GM12891 (cell line): ENCODE measurements at regions not wholly inside any gene's neighbourhood (a gene's known extent, or its start where the extent isn't known, plus 50 kb on each side); places are given as distances from the start of the nearest gene placed in this dataset.

Experiments used
- DNase-seq: peaks from one replicate; pipeline ENCODE4 v3.0.0; 2011; ENCODE audit warnings: low spot score; ENCODE audit not compliant: insufficient read length
- FAIRE-seq: peaks from 2 replicates; lab custom pipeline; 2011; peaks lifted over from hg19 to GRCh38; lab: Jason Lieb, UNC
- PAX5 ChIP-seq: IDR thresholded peaks from 2 replicates; pipeline ENCODE4 v1.6.1; 2011; ENCODE audit warnings: low read length, moderate library complexity, mild to moderate bottlenecking; ENCODE audit not compliant: insufficient read depth, severe bottlenecking
- POLR2A ChIP-seq: IDR thresholded peaks from 2 replicates; pipeline ENCODE4 v1.6.1; 2011; ENCODE audit warnings: low read depth, low read length, control low read depth
- POLR2AphosphoS5 ChIP-seq: IDR thresholded peaks from 2 replicates; pipeline ENCODE4 v1.6.1; 2011; ENCODE audit warnings: low read depth, low read length, control low read depth
- POU2F2 ChIP-seq: IDR thresholded peaks from 2 replicates; pipeline ENCODE4 v1.6.1; 2011; ENCODE audit warnings: low read depth, mild to moderate bottlenecking, control low read depth, low read length, moderate library complexity
- SPI1 ChIP-seq: IDR thresholded peaks from 2 replicates; pipeline ENCODE4 v1.6.1; 2011; ENCODE audit warnings: low read depth, low read length, control low read depth
- TAF1 ChIP-seq: IDR thresholded peaks from 2 replicates; pipeline ENCODE4 v1.6.1; 2011; ENCODE audit warnings: low read depth, low read length, control low read depth

GRCh38 chr17:56733833-56734232 is 99.9 kb downstream of the C17orf67 start:
- FAIRE-seq (no peak), DNase-seq (no peak)
- TF ChIP-seq SPI1 (no peak), POLR2A (no peak), POLR2AphosphoS5 (no peak), POU2F2 (no peak), TAF1 (no peak), PAX5 (no peak)

GRCh38 chr17:56735842-56736241 is 97.9 kb downstream of the C17orf67 start:
- FAIRE-seq = no peak
- TF ChIP-seq POU2F2 (no peak), TAF1 (no peak), PAX5 (no peak), SPI1 (no peak), POLR2AphosphoS5 (no peak), POLR2A (no peak)
- DNase-seq = no peak

DNA sequence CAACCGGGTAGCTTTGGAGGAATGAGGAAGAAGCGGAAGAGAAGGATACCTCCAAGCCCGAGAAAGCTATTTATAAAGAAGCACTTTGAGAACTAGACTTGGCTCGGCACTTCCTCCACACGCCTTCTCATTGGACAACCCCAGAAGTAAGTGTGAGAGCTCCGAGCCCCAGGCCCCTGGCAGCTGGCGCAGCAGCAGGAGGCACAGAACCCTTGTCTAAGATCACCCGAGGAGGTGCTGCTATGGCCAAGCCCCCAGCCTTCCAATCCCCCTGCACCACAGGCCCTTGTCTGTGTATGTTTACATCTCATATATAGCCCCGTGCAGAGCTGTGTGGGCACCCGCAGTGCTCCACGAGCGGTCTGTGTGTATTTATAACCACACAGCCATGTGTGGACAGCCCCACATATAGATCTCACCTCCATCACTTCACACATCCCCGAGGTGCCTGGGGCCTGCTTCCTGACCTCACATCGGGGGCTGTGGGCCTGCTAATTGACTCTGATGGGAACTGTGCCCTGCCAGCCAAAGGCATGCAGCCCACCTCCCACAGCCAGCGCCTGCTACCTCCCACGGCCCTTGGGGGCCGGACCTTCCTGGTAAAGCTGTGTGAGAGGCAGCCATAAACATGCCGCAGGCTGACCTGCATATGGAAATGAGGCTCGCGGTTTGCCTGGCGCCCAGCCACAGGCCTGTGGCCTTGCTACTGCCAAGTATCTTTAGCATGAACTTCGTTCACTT is 96.1 kb downstream of the C17orf67 start:
- no peak for DNase-seq
- peak; percentile 61 for FAIRE-seq
- TF ChIP-seq SPI1 (no peak), PAX5 (no peak), TAF1 (no peak), POLR2A (no peak), POLR2AphosphoS5 (no peak), POU2F2 (no peak)

- TF ChIP-seq POLR2A (no peak), POU2F2 (no peak), TAF1 (no peak), PAX5 (no peak), POLR2AphosphoS5 (no peak), SPI1 (no peak)
- DNase-seq (no peak), FAIRE-seq (no peak)
These were observed 94.3 kb downstream of the C17orf67 start for GRCh38 chr17:56739376-56739775.

DNA sequence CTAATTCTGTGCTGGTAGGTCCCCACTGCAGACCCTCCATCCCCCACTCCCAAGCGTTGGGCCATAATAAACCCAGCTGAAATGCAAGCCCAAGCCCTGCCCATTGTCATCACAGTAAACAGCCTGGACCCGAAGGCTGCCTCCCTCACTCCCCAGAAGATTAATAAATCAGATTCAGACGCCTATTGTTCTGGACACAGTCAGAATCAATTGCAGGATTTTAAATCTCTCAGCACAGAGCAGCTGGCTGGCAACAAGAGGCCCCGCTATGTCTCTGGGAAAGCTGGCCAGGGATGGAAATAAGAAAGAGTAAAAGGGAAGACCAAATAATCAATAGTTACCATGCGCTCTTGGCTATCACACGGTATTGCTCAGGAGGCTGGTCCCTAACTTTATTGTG is 93.9 kb downstream of the C17orf67 start:
- DNase-seq (no peak), FAIRE-seq (no peak)
- TF ChIP-seq POLR2A = no peak
- TF ChIP-seq SPI1 = no peak
- TF ChIP-seq PAX5 = no peak
- TF ChIP-seq TAF1 = no peak
- TF ChIP-seq POU2F2 = no peak
- no peak for TF ChIP-seq POLR2AphosphoS5

DNA sequence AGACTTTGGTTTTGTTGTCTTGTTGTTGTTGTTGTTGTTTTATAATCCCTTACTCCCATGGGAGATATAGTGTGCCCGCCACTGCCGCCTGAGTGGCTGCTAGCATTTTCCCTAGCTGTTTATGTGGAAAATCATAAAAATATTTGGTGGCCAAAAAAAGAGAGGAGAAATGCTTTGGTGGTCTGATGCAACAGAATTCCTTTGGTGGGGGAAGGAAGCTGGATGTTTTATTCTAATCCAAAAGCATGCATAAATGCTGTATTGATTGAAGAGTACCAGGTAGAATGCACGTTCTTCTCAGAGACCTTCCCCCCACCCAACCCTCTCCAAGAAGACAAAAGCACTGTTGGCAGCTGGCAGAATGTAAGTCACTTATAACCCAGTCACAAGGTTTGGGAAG is 93.2 kb downstream of the C17orf67 start:
- no peak for TF ChIP-seq POLR2A
- no peak for TF ChIP-seq TAF1
- TF ChIP-seq PAX5 = no peak
- TF ChIP-seq POLR2AphosphoS5 = no peak
- TF ChIP-seq SPI1 = no peak
- TF ChIP-seq POU2F2 = no peak
- FAIRE-seq (no peak), DNase-seq (no peak)
